Neural cell (in vitro differentiated cells): ENCODE measurements at regions not wholly inside any gene's neighbourhood (a gene's known extent, or its start where the extent isn't known, plus 50 kb on each side); places are given as distances from the start of the nearest gene placed in this dataset.

Source experiments
- H2AFZ ChIP-seq: fragments of 200-600, 300-800 bp; sonication (generic), shearing (Covaris generic); 2 replicates; pipeline ENCODE4 v1.6.0; 2014; ENCODE audit warnings: low read depth, mild to moderate bottlenecking, antibody characterized with exemption, low read length, moderate library complexity
- H3F3A ChIP-seq: fragments of 200-600 bp; shearing (Covaris generic); 2 replicates; pipeline ENCODE4 v1.6.1; 2016; ENCODE audit warnings: mild to moderate bottlenecking, moderate library complexity, mixed read lengths, antibody characterized with exemption, low read length; ENCODE audit not compliant: insufficient read depth, poor library complexity, severe bottlenecking
- H3K27ac ChIP-seq: fragments of 200-600, 300-800 bp; sonication (generic), shearing (Covaris generic); 2 replicates; pipeline ENCODE4 v1.5.1; 2014; ENCODE audit warnings: mild to moderate bottlenecking, low read length, moderate library complexity
- H3K27me3 ChIP-seq: fragments of 300-800, 200-600 bp; sonication (generic), shearing (Covaris generic); 2 replicates; pipeline ENCODE4 v1.6.0; 2014; ENCODE audit warnings: mild to moderate bottlenecking, low read depth, low read length, moderate library complexity; ENCODE audit not compliant: insufficient read depth
- H3K36me3 ChIP-seq: fragments of 300-800, 200-600 bp; sonication (generic), shearing (Covaris generic); 2 replicates; pipeline ENCODE4 v1.5.1; 2014; ENCODE audit warnings: mild to moderate bottlenecking, antibody characterized with exemption, low read length, moderate library complexity; ENCODE audit not compliant: insufficient read depth
- H3K4me2 ChIP-seq: fragments of 300-800, 200-600 bp; sonication (generic), shearing (Covaris generic); 2 replicates; pipeline ENCODE4 v1.6.0; 2014; ENCODE audit warnings: mild to moderate bottlenecking, low read length
- H3K4me3 ChIP-seq: fragments of 300-800, 200-600 bp; sonication (generic), shearing (Covaris generic); 2 replicates; pipeline ENCODE4 v1.5.1; 2014; ENCODE audit warnings: mild to moderate bottlenecking, low read length, moderate library complexity
- H3K79me2 ChIP-seq: fragments of 200-600 bp; shearing (Covaris generic); replicated peaks from 2 replicates; pipeline ENCODE4 v1.6.0; 2014; ENCODE audit warnings: mild to moderate bottlenecking, low read length, moderate library complexity; ENCODE audit not compliant: insufficient read depth
- H3K9ac ChIP-seq: fragments of 300-800, 200-600 bp; sonication (generic), shearing (Covaris generic); 2 replicates; pipeline ENCODE4 v1.6.1; 2016; ENCODE audit warnings: mild to moderate bottlenecking, low read length, mixed read lengths
- H3K9me2 ChIP-seq: fragments of 200-600 bp; shearing (Covaris generic); 2 replicates; pipeline ENCODE4 v1.6.1; 2016; ENCODE audit warnings: mild to moderate bottlenecking, low read length, mixed read lengths; ENCODE audit not compliant: insufficient read depth
- H3K9me3 ChIP-seq: fragments of 200-600, 300-800 bp; sonication (generic), shearing (Covaris generic); 2 replicates; pipeline ENCODE4 v1.6.1; 2016; ENCODE audit warnings: mild to moderate bottlenecking, mixed run types, low read length, moderate library complexity, mixed read lengths
- H4K20me1 ChIP-seq: fragments of 200-600 bp; shearing (Covaris generic); 2 replicates; pipeline ENCODE4 v1.6.1; 2016; ENCODE audit warnings: mild to moderate bottlenecking, mixed run types; ENCODE audit not compliant: insufficient read depth
- EP300 ChIP-seq: fragments of 450-650 bp; conservative IDR thresholded peaks from 2 replicates; pipeline ENCODE4 v1.6.1; 2014; ENCODE audit warnings: antibody characterized with exemption, mild to moderate bottlenecking, moderate library complexity; ENCODE audit not compliant: poor library complexity, severe bottlenecking
- EZH2 ChIP-seq: fragments of 200-600, 300-800 bp; shearing (Covaris generic), sonication (generic); IDR thresholded peaks from 2 replicates; pipeline ENCODE4 v1.6.1; 2014; ENCODE audit warnings: antibody characterized with exemption, low read length, borderline replicate concordance, mild to moderate bottlenecking; ENCODE audit not compliant: insufficient read depth, poor library complexity, severe bottlenecking
- POLR2AphosphoS5 ChIP-seq: IDR thresholded peaks from 2 replicates; pipeline ENCODE4 v1.6.1; 2012
- RAD21 ChIP-seq: fragments of 450-650 bp; conservative IDR thresholded peaks from 2 replicates; pipeline ENCODE4 v1.6.1; 2014; ENCODE audit warnings: antibody characterized with exemption, mild to moderate bottlenecking, moderate library complexity
- SMC3 ChIP-seq: fragments of 450-650 bp; conservative IDR thresholded peaks from 2 replicates; pipeline ENCODE4 v1.6.1; 2014; ENCODE audit warnings: antibody characterized with exemption, mild to moderate bottlenecking, moderate library complexity; ENCODE audit not compliant: poor library complexity
- TAF1 ChIP-seq: IDR thresholded peaks from 2 replicates; pipeline ENCODE4 v1.6.1; 2012; ENCODE audit warnings: low read depth
- TF ChIP-seq, protein P1 (sequence below): IDR thresholded peaks from 2 replicates; pipeline ENCODE4 v1.6.1; 2012; ENCODE audit warnings: borderline replicate concordance
- TF ChIP-seq, protein P2 (sequence below): fragments of 450-650 bp; IDR thresholded peaks from 2 replicates; pipeline ENCODE4 v1.5.1; 2014; ENCODE audit warnings: antibody characterized with exemption, mild to moderate bottlenecking, moderate library complexity; ENCODE audit not compliant: poor library complexity, severe bottlenecking

DNA sequence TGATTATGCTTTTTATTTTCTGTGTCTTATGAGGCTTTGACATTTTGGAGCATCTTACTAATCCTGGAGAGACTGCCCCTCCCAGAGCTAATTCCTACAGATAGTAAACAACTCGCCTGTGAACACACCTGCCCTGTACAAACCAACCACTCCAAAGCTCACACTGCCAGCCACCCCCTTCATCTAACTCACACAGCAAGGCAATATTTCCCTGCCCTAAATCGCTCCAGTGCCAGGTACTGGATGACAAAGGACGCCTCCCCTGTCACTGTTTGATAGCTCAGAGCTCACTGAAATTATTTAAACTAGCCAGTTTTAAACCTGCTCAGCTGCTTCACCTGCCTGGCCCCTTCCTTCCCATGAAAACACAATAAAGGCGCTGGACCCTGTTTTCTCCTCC lies 535.1 kb upstream of the CELF2 start:
- H3K27ac ChIP-seq = no peak overlapping the region

DNA sequence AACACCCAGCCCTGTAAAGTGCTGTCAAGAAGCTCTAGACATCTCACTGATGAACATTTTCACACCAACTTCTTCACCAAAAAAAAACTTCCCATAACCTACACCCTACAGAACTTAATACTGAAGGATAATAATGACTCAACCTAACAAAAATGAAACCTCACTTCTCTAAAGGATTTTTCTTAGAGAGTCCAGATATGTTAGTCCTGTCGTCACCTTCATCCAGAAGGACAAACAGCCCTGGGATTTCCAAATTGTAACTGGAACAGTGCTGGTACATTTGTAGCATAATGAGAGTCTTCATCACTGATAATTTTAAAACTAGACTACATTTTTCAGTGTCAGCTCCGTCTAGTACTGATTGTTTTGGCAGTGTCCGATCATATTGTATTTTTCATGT lies 528.6 kb upstream of the CELF2 start:
- Histone ChIP-seq H2AFZ (no peak overlapping the region), H3K4me3 (no peak overlapping the region), H3K36me3 (no peaks in the 10 kb centered on the region), H3K9me2 (no peaks in the 10 kb centered on the region), H3K9me3 (no peaks in the 10 kb centered on the region), H4K20me1 (no peaks in the 10 kb centered on the region), H3K79me2 (no peaks in the 10 kb centered on the region), H3K9ac (no peak overlapping the region), H3F3A (no peaks in the 10 kb centered on the region), H3K27me3 (no peaks in the 10 kb centered on the region), H3K27ac (no peak overlapping the region), H3K4me2 (no peak overlapping the region)
- no peak for TF ChIP-seq EP300
- TF ChIP-seq, protein P1, sequence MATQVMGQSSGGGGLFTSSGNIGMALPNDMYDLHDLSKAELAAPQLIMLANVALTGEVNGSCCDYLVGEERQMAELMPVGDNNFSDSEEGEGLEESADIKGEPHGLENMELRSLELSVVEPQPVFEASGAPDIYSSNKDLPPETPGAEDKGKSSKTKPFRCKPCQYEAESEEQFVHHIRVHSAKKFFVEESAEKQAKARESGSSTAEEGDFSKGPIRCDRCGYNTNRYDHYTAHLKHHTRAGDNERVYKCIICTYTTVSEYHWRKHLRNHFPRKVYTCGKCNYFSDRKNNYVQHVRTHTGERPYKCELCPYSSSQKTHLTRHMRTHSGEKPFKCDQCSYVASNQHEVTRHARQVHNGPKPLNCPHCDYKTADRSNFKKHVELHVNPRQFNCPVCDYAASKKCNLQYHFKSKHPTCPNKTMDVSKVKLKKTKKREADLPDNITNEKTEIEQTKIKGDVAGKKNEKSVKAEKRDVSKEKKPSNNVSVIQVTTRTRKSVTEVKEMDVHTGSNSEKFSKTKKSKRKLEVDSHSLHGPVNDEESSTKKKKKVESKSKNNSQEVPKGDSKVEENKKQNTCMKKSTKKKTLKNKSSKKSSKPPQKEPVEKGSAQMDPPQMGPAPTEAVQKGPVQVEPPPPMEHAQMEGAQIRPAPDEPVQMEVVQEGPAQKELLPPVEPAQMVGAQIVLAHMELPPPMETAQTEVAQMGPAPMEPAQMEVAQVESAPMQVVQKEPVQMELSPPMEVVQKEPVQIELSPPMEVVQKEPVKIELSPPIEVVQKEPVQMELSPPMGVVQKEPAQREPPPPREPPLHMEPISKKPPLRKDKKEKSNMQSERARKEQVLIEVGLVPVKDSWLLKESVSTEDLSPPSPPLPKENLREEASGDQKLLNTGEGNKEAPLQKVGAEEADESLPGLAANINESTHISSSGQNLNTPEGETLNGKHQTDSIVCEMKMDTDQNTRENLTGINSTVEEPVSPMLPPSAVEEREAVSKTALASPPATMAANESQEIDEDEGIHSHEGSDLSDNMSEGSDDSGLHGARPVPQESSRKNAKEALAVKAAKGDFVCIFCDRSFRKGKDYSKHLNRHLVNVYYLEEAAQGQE = no peak
- TF ChIP-seq TAF1 = no peak
- no peak for TF ChIP-seq SMC3

More for the DNA sequence above, 535.1 kb upstream of the CELF2 start:
- Histone ChIP-seq H3K79me2 (no peaks in the 10 kb centered on the region), H3K9ac (no peak overlapping the region), H3K4me2 (no peak overlapping the region), H3K36me3 (no peaks in the 10 kb centered on the region), H3K9me2 (no peaks in the 10 kb centered on the region), H2AFZ (no peak overlapping the region), H3K4me3 (no peak overlapping the region), H3F3A (no peaks in the 10 kb centered on the region), H4K20me1 (no peaks in the 10 kb centered on the region), H3K9me3 (no peaks in the 10 kb centered on the region), H3K27me3 (no peaks in the 10 kb centered on the region)
- no peak for TF ChIP-seq RAD21
- TF ChIP-seq TAF1 = no peak
- no peak for TF ChIP-seq SMC3
- TF ChIP-seq, protein P2, sequence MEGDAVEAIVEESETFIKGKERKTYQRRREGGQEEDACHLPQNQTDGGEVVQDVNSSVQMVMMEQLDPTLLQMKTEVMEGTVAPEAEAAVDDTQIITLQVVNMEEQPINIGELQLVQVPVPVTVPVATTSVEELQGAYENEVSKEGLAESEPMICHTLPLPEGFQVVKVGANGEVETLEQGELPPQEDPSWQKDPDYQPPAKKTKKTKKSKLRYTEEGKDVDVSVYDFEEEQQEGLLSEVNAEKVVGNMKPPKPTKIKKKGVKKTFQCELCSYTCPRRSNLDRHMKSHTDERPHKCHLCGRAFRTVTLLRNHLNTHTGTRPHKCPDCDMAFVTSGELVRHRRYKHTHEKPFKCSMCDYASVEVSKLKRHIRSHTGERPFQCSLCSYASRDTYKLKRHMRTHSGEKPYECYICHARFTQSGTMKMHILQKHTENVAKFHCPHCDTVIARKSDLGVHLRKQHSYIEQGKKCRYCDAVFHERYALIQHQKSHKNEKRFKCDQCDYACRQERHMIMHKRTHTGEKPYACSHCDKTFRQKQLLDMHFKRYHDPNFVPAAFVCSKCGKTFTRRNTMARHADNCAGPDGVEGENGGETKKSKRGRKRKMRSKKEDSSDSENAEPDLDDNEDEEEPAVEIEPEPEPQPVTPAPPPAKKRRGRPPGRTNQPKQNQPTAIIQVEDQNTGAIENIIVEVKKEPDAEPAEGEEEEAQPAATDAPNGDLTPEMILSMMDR = no peak

DNA sequence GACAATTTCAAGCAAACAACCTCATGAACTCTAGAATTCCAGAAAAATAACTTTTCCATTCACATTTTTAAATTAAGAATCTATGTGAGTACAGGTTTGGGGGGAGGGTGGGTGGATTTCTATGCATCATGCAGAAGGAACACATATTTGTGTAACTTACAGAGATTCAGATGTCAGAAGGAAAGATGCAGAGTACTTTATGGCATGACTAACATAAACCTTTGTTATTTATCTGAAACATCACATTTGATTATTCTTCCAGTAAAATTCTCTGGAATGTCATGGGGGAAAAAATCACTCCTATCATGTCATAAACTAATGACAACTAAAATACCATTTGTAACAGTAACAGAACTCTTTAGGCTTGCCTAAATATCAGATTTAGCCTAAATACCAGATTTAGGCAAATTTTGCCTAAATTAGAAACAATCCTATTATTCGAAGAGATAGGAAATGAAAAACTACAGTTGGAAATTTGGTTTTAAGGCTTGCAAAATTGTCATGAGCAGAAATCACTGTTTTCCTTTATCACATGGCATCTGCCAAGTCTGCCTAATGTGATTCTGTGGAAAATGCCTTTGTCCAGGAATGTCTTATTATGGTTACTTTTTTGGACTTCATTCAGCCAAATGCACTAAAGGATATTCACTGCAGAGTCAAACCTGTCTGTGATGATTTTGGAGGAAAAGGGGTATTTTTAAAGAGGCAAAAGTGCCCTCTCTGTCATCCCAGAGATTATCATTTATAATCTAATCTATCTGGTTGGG lies 527.7 kb upstream of the CELF2 start:
- H3K27ac ChIP-seq = no peak overlapping the region
- H3K9me2 ChIP-seq = no peaks in the 10 kb centered on the region
- H3K9ac ChIP-seq = no peak overlapping the region
- H3K27me3 ChIP-seq = no peaks in the 10 kb centered on the region
- no peaks in the 10 kb centered on the region for H3K9me3 ChIP-seq
- no peak overlapping the region for H2AFZ ChIP-seq
- H3K79me2 ChIP-seq = no peaks in the 10 kb centered on the region
- no peak overlapping the region for H3K4me2 ChIP-seq
- no peak for TF ChIP-seq TAF1
- no peak for TF ChIP-seq EZH2
- no peak for TF ChIP-seq RAD21
- TF ChIP-seq, protein P2 = no peak
- no peak for TF ChIP-seq POLR2AphosphoS5
- no peak overlapping the region for H3K4me3 ChIP-seq
- no peaks in the 10 kb centered on the region for H3K36me3 ChIP-seq
- no peaks in the 10 kb centered on the region for H4K20me1 ChIP-seq
- no peaks in the 10 kb centered on the region for H3F3A ChIP-seq
